Neural progenitor cell (in vitro differentiated cells): ENCODE measurements at regions not wholly inside any gene's neighbourhood (a gene's known extent, or its start where the extent isn't known, plus 50 kb on each side); places are given as distances from the start of the nearest gene placed in this dataset.

Experiments
- DNase-seq: peaks from one replicate; pipeline ENCODE4 v3.0.0-alpha.2; 2016; ENCODE audit warnings: low spot score
- H2AFZ ChIP-seq: fragments of 200-600 bp; sonication (generic); replicated peaks from 2 replicates; pipeline ENCODE4 v1.6.1; 2016; ENCODE audit warnings: antibody characterized with exemption
- H3F3A ChIP-seq: fragments of 200-600 bp; sonication (generic); 2 replicates; pipeline ENCODE4 v1.6.1; 2016; ENCODE audit warnings: antibody characterized with exemption, low read depth
- H3K27ac ChIP-seq: fragments of 200-600 bp; sonication (generic); 2 replicates; pipeline ENCODE4 v1.5.1; 2016; ENCODE audit warnings: mild to moderate bottlenecking
- H3K27me3 ChIP-seq: fragments of 200-600 bp; sonication (generic); 2 replicates; pipeline ENCODE4 v1.6.1; 2016; ENCODE audit warnings: mild to moderate bottlenecking, moderate library complexity
- H3K36me3 ChIP-seq: fragments of 200-600 bp; sonication (generic); 2 replicates; pipeline ENCODE4 v1.5.1; 2016
- H3K4me1 ChIP-seq: fragments of 200-600 bp; sonication (generic); 2 replicates; pipeline ENCODE4 v1.6.1; 2016; ENCODE audit warnings: mixed run types
- H3K4me2 ChIP-seq: fragments of 200-600 bp; sonication (generic); 2 replicates; pipeline ENCODE4 v1.6.1; 2016
- H3K4me3 ChIP-seq: fragments of 200-600 bp; sonication (generic); 2 replicates; pipeline ENCODE4 v1.5.1; 2016
- H3K79me2 ChIP-seq: fragments of 200-600 bp; sonication (generic); 2 replicates; pipeline ENCODE4 v1.6.1; 2016; ENCODE audit warnings: low read depth
- H3K9ac ChIP-seq: fragments of 200-600 bp; sonication (generic); 2 replicates; pipeline ENCODE4 v1.6.1; 2016
- H3K9me3 ChIP-seq: fragments of 200-600 bp; sonication (generic); 2 replicates; pipeline ENCODE4 v1.5.1; 2016; ENCODE audit warnings: low read depth
- H4K20me1 ChIP-seq: fragments of 200-600 bp; sonication (generic); 2 replicates; pipeline ENCODE4 v1.6.1; 2016; ENCODE audit warnings: low read depth
- H3K27ac Mint-ChIP-seq: 3 replicates; pipeline ENCODE4 v1.8.0; 2021; ENCODE audit warnings: mixed read lengths
- H3K27me3 Mint-ChIP-seq: 2 replicates; pipeline ENCODE4 v1.8.0; 2022; ENCODE audit warnings: low read depth, mild to moderate bottlenecking, inconsistent platforms, moderate library complexity, mixed read lengths; ENCODE audit not compliant: insufficient read depth
- H3K36me3 Mint-ChIP-seq: 3 replicates; pipeline ENCODE4 v1.8.0; 2021; ENCODE audit warnings: mixed read lengths
- H3K4me1 Mint-ChIP-seq: 3 replicates; pipeline ENCODE4 v1.8.0; 2021; ENCODE audit warnings: mixed read lengths
- H3K4me3 Mint-ChIP-seq: 3 replicates; pipeline ENCODE4 v1.8.0; 2021; ENCODE audit warnings: mild to moderate bottlenecking, moderate library complexity, mixed read lengths
- H3K9me3 Mint-ChIP-seq: 3 replicates; pipeline ENCODE4 v1.8.0; 2020; ENCODE audit warnings: mixed read lengths
- EZH2 ChIP-seq: fragments of 200-600 bp; sonication (generic); IDR thresholded peaks from 2 replicates; pipeline ENCODE4 v1.6.1; 2017; ENCODE audit warnings: antibody characterized with exemption, mild to moderate bottlenecking, moderate library complexity
- EZH2phosphoT487 ChIP-seq: fragments of 200-600 bp; sonication (generic); IDR thresholded peaks from 2 replicates; pipeline ENCODE4 v1.6.1; 2017; ENCODE audit warnings: antibody characterized with exemption
- TF ChIP-seq, protein P1 (sequence below): fragments of 200-600 bp; sonication (generic); IDR thresholded peaks from 2 replicates; pipeline ENCODE4 v1.5.1; 2017; ENCODE audit warnings: antibody characterized with exemption, mild to moderate bottlenecking

- H3K79me2 ChIP-seq, result no peaks in the 10 kb centered on the region
- H3K27ac ChIP-seq, result no peak overlapping the region
- no peak overlapping the region for H3K4me3 Mint-ChIP-seq
- peaks cover 19% of the 10 kb centered on the region for H3K9me3 Mint-ChIP-seq
- no peaks in the 10 kb centered on the region for H3K27me3 ChIP-seq
- H3K9ac ChIP-seq, result no peak overlapping the region
- no peak overlapping the region for H3K4me3 ChIP-seq
- no peaks in the 10 kb centered on the region for H3K4me1 Mint-ChIP-seq
- H3K9me3 ChIP-seq, result no peaks in the 10 kb centered on the region
- no peaks in the 10 kb centered on the region for H3K36me3 ChIP-seq
- H3F3A ChIP-seq, result no peaks in the 10 kb centered on the region
- H2AFZ ChIP-seq, result no peak overlapping the region
- TF ChIP-seq EZH2phosphoT487 (no peak), EZH2 (no peak)
- TF ChIP-seq, protein P1, sequence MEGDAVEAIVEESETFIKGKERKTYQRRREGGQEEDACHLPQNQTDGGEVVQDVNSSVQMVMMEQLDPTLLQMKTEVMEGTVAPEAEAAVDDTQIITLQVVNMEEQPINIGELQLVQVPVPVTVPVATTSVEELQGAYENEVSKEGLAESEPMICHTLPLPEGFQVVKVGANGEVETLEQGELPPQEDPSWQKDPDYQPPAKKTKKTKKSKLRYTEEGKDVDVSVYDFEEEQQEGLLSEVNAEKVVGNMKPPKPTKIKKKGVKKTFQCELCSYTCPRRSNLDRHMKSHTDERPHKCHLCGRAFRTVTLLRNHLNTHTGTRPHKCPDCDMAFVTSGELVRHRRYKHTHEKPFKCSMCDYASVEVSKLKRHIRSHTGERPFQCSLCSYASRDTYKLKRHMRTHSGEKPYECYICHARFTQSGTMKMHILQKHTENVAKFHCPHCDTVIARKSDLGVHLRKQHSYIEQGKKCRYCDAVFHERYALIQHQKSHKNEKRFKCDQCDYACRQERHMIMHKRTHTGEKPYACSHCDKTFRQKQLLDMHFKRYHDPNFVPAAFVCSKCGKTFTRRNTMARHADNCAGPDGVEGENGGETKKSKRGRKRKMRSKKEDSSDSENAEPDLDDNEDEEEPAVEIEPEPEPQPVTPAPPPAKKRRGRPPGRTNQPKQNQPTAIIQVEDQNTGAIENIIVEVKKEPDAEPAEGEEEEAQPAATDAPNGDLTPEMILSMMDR, result no peak
- no peak overlapping the region for H3K27ac Mint-ChIP-seq
- DNase-seq, result no peak
- no peak overlapping the region for H3K4me2 ChIP-seq
- H3K27me3 Mint-ChIP-seq, result peaks cover 2% of the 10 kb centered on the region
- H3K36me3 Mint-ChIP-seq, result peaks cover 4% of the 10 kb centered on the region
- H3K4me1 ChIP-seq, result no peaks in the 10 kb centered on the region
- no peaks in the 10 kb centered on the region for H4K20me1 ChIP-seq
Observed at GRCh38 chr4:64022560-64022959, 386.7 kb downstream of the TECRL start.

GRCh38 chr4:64016893-64017292 is 392.4 kb downstream of the TECRL start:
- Mint-ChIP-seq H3K9me3 (no peaks in the 10 kb centered on the region), H3K27ac (no peak overlapping the region), H3K27me3 (no peaks in the 10 kb centered on the region), H3K4me1 (no peaks in the 10 kb centered on the region), H3K4me3 (no peak overlapping the region), H3K36me3 (no peaks in the 10 kb centered on the region)
- TF ChIP-seq EZH2 (no peak), EZH2phosphoT487 (no peak)
- TF ChIP-seq, protein P1, result no peak
- no peaks in the 10 kb centered on the region for H3K9me3 ChIP-seq
- no peak overlapping the region for H3K9ac ChIP-seq
- no peaks in the 10 kb centered on the region for H3F3A ChIP-seq
- no peaks in the 10 kb centered on the region for H3K79me2 ChIP-seq
- DNase-seq, result no peak
- no peak overlapping the region for H3K27ac ChIP-seq
- H3K27me3 ChIP-seq, result no peaks in the 10 kb centered on the region
- no peak overlapping the region for H3K4me3 ChIP-seq
- no peak overlapping the region for H2AFZ ChIP-seq
- no peak overlapping the region for H3K4me2 ChIP-seq
- no peaks in the 10 kb centered on the region for H3K36me3 ChIP-seq
- H3K4me1 ChIP-seq, result no peaks in the 10 kb centered on the region
- H4K20me1 ChIP-seq, result no peaks in the 10 kb centered on the region

- Histone ChIP-seq H2AFZ (no peak overlapping the region), H3F3A (no peaks in the 10 kb centered on the region), H3K36me3 (no peaks in the 10 kb centered on the region), H3K4me3 (no peak overlapping the region), H3K9me3 (no peaks in the 10 kb centered on the region), H4K20me1 (no peaks in the 10 kb centered on the region), H3K79me2 (no peaks in the 10 kb centered on the region), H3K4me1 (no peaks in the 10 kb centered on the region), H3K9ac (no peak overlapping the region), H3K4me2 (no peak overlapping the region), H3K27me3 (no peaks in the 10 kb centered on the region), H3K27ac (no peak overlapping the region)
- Mint-ChIP-seq H3K36me3 (no peaks in the 10 kb centered on the region), H3K9me3 (no peaks in the 10 kb centered on the region), H3K4me1 (no peaks in the 10 kb centered on the region), H3K27ac (no peak overlapping the region), H3K4me3 (no peak overlapping the region), H3K27me3 (no peaks in the 10 kb centered on the region)
- TF ChIP-seq EZH2 (no peak), EZH2phosphoT487 (no peak)
- TF ChIP-seq, protein P1, result no peak
- DNase-seq, result no peak
Observed at GRCh38 chr4:64014647-64015046, 394.6 kb downstream of the TECRL start.
